OCI-LY1 (cell line): ENCODE measurements at regions not wholly inside any gene's neighbourhood (a gene's known extent, or its start where the extent isn't known, plus 50 kb on each side); places are given as distances from the start of the nearest gene placed in this dataset.

Source experiments
- EZH2 ChIP-seq: fragments of 200-600 bp; sonication (generic), shearing (Covaris generic); IDR thresholded peaks from 2 replicates; pipeline ENCODE4 v1.8.0; 2017; ENCODE audit warnings: borderline replicate concordance, mixed run types, mild to moderate bottlenecking, antibody characterized with exemption, low read length, moderate library complexity, mixed read lengths
- TF ChIP-seq, protein P1 (sequence below): fragments of 200-600 bp; sonication (generic), shearing (Covaris generic); IDR thresholded peaks from 2 replicates; pipeline ENCODE4 v1.5.1; 2017; ENCODE audit warnings: mild to moderate bottlenecking, antibody characterized with exemption, low read length, moderate library complexity, mixed read lengths

GRCh38 chr14:26974965-26975364, 377.1 kb upstream of the NOVA1 start:
- TF ChIP-seq, protein P1, sequence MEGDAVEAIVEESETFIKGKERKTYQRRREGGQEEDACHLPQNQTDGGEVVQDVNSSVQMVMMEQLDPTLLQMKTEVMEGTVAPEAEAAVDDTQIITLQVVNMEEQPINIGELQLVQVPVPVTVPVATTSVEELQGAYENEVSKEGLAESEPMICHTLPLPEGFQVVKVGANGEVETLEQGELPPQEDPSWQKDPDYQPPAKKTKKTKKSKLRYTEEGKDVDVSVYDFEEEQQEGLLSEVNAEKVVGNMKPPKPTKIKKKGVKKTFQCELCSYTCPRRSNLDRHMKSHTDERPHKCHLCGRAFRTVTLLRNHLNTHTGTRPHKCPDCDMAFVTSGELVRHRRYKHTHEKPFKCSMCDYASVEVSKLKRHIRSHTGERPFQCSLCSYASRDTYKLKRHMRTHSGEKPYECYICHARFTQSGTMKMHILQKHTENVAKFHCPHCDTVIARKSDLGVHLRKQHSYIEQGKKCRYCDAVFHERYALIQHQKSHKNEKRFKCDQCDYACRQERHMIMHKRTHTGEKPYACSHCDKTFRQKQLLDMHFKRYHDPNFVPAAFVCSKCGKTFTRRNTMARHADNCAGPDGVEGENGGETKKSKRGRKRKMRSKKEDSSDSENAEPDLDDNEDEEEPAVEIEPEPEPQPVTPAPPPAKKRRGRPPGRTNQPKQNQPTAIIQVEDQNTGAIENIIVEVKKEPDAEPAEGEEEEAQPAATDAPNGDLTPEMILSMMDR: no peak
- no peak for TF ChIP-seq EZH2
